Epithelial cell of proximal tubule (primary cell): ENCODE measurements at regions not wholly inside any gene's neighbourhood (a gene's known extent, or its start where the extent isn't known, plus 50 kb on each side); places are given as distances from the start of the nearest gene placed in this dataset.

ENCODE experiments used
- DNase-seq: peaks from one replicate; pipeline ENCODE4 v3.0.0-alpha.2; 2011; ENCODE audit warnings: low read depth
- H3K4me3 ChIP-seq: 2 replicates; pipeline ENCODE4 v1.5.1; 2011; ENCODE audit warnings: low read depth, mild to moderate bottlenecking, low read length
- CTCF ChIP-seq: conservative IDR thresholded peaks from 2 replicates; pipeline ENCODE4 v1.5.1; 2012; ENCODE audit warnings: low read depth, mild to moderate bottlenecking, low read length

- no peak overlapping the region for H3K4me3 ChIP-seq
- DNase-seq = peak; percentile 19
- TF ChIP-seq CTCF = peak; percentile 84
Measured at GRCh38 chr3:22887664-22888291, 315.3 kb upstream of the UBE2E2 start.

GRCh38 chr3:22893101-22893500 lies 310.0 kb upstream of the UBE2E2 start:
- no peak for DNase-seq
- no peak overlapping the region for H3K4me3 ChIP-seq
- TF ChIP-seq CTCF = no peak

GRCh38 chr3:22893644-22894325 lies 309.3 kb upstream of the UBE2E2 start:
- no peak for TF ChIP-seq CTCF
- no peak overlapping the region for H3K4me3 ChIP-seq
- no peak for DNase-seq

GRCh38 chr3:22894865-22895264 lies 308.3 kb upstream of the UBE2E2 start:
- DNase-seq = no peak
- TF ChIP-seq CTCF = no peak
- H3K4me3 ChIP-seq = no peak overlapping the region

GRCh38 chr3:22895671-22896070 lies 307.5 kb upstream of the UBE2E2 start:
- no peak overlapping the region for H3K4me3 ChIP-seq
- TF ChIP-seq CTCF = no peak
- no peak for DNase-seq

GRCh38 chr3:22898558-22898957 lies 304.6 kb upstream of the UBE2E2 start:
- DNase-seq = no peak
- no peak overlapping the region for H3K4me3 ChIP-seq
- TF ChIP-seq CTCF = no peak

GRCh38 chr3:22899441-22899840 lies 303.7 kb upstream of the UBE2E2 start:
- no peak for DNase-seq
- TF ChIP-seq CTCF = no peak
- no peak overlapping the region for H3K4me3 ChIP-seq
